Right hindlimb (tissue), 1 donor: ENCODE measurements at regions not wholly inside any gene's neighbourhood (a gene's known extent, or its start where the extent isn't known, plus 50 kb on each side); places are given as distances from the start of the nearest gene placed in this dataset.
"Not testable (repeated sequence)": the region's sequence is repeated elsewhere in the genome, so short reads cannot be mapped to it uniquely, and the experiment has no call there.

ENCODE experiments used
- DNase-seq: peaks from one replicate; pipeline ENCODE4 v3.0.0-alpha.2; 2018

GRCh38 chr18:14188751-14189406, 56.6 kb upstream of the ZNF519 start:
- not testable (repeated sequence) for DNase-seq
